GM21723 (cell line): ENCODE measurements at regions not wholly inside any gene's neighbourhood (a gene's known extent, or its start where the extent isn't known, plus 50 kb on each side); places are given as distances from the start of the nearest gene placed in this dataset.

Source experiments
- ATAC-seq: cut with Tn5 transposase; IDR thresholded peaks from one replicate; pipeline ENCODE4 v1.9.1; 2021; ENCODE audit warnings: mild to moderate bottlenecking, moderate library complexity; ENCODE audit not compliant: unreplicated experiment

DNA sequence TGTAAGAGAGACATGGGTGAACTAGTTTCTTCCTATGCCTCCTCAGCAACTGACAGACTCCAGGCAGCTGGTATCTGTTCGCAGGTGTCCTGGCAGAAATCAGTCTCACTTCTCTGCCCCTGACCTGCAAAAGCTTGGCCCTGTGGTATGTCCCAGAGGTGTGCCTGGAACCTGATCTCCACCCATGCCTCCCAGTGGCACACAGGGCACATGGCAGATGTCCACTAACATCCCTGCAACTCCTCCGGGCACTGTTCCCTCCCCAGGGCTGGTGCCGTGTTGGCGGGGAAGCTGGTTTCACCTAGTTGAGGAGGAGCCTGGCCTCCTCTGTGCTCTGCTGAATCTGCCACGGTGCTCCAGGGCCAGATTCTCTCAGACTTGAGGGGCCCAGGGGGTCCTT lies 123.3 kb upstream of the GGTLC1 start:
- no peak for ATAC-seq

DNA sequence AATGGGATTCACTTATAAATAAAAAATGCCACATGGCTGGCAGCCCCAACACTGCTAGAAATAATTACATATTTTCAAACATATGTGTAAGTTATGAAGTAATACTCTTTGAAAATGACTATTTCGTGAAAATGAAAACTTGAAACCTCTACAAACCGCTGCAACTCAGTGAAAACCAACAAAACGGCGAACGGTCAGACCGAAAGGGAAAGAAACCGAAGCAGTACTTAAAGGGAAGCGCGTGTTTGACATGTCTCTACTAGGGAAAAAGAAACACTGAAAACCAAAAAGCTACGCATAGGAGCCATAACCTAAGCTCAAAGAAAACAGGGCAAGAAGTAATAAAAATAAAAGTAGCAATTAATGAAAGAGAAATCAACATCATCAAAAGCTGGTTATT lies 121.0 kb upstream of the GGTLC1 start:
- no peak for ATAC-seq

DNA sequence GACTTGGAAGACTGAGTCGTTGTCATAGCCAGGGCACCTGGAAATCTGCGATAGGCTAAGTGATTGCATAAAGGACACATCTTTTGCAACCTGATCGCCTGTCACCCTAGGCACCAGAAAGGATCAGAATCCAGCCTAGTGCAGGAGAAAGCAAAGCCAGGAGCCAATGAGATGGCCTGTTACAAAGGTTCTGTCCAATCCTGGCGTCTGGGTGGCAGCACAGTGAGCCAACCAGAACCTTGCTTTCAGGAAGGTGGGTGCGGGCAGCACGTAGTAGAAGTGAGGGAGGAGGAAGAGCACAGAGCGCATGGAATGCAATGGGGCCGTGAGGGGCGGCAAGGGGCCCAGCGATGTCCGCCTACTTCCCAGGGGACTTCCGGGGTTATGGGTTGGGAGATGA lies 120.4 kb upstream of the GGTLC1 start:
- no peak for ATAC-seq

- ATAC-seq = no peak
Observed at GRCh38 chr20:24108581-24108980, 120.0 kb upstream of the GGTLC1 start.

GRCh38 chr20:24106801-24107445 lies 118.3 kb upstream of the GGTLC1 start:
- ATAC-seq = no peak

DNA sequence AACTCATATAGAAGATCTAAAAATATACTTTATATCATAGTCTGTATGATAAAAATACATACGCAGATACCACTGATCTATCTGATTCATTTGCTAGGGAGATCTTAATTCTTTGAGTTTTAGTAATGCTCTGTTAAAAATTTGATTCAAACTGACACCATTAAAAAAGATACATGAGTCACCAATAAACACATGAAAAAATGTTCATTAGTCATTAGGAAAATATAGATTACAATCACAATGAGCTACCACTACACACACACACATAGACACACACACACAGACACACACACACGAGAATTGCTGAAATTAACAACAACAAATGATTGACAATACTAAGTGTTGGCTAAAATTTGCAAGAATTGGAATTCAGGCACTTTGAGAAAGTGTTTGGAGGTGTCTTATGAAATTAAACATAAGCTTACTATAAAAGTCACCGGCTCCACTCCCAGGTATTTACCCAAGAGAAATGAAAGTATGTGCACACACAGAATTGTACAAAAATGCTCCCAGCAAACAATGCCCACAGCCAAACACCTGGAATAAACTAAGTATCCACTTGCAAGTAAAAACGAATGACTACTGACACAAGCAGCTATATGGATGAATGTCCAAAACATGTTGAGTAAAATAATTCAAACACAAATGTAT lies 117.7 kb upstream of the GGTLC1 start:
- no peak for ATAC-seq

- ATAC-seq = no peak
Observed at GRCh38 chr20:24102749-24103333, 114.3 kb upstream of the GGTLC1 start.

- ATAC-seq = peak; percentile 54
Observed at GRCh38 chr20:24102290-24102689, 113.7 kb upstream of the GGTLC1 start.

DNA sequence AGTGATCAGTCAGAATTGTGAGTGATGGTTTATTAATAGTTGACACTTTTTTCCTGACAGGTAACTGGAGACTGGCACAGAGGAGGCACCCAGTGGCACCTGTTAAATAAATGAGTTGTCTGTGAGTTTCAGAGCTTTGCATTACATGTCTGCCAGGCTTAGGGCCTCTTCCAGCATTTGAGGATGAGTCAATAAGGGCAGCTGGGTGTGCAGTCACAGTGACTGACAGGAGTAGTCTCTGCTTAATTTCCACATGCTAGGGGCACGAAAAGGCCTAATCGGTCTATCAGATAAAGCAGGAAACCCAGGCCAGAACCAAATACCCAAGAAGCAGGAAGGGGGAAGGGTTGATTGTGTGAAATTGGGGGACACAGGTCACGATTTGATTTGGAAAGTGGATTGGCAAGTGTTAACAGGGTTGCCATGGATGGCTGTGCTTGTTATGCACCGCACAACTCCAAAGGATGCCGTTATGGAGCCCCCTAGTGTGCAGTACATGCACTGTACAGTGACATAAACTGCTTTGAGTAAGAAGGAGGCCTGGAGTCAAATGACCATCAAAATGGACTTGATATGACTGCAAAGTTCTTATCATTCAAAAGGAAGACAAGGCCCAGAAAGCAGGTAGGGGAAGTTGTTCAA lies 111.9 kb upstream of the GGTLC1 start:
- peak; percentile 85 for ATAC-seq

- no peak for ATAC-seq
Observed at GRCh38 chr20:24098886-24099285, 110.3 kb upstream of the GGTLC1 start.

DNA sequence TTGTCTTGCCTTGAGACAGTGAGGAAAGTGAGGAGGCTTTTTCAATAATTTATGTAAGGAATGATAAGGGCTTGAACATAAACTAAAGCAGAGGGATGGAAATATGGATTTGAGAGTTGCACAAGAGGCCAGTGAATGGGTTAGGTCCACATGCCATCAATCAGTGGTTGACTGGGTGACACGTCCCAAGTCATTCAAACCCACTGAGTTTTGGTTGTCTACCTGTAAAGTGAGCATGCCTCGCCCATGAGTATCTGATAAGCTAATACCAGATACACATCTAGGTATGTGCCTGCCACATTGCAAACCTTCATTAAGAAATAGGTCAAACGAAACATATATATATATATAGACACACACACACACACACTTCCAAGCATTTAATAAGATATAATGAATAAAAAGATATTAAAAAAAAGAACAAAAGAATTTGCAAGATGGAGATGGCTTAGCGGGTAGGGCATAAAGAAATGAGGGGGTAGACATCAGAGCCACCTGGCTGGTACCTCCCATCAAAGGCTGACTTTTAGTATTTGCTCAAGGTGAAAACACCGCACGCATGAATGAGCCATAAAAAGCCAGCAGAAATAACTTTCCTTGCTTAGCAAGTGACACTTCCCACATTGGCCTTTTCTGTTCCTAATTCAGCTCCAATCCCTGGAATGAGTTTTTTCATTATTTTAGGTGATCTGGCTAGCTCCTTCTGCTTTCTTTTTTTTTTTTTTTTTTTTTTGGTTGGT lies 109.1 kb upstream of the GGTLC1 start:
- ATAC-seq = no peak

GRCh38 chr20:24096864-24097450 lies 108.4 kb upstream of the GGTLC1 start:
- ATAC-seq = no peak

DNA sequence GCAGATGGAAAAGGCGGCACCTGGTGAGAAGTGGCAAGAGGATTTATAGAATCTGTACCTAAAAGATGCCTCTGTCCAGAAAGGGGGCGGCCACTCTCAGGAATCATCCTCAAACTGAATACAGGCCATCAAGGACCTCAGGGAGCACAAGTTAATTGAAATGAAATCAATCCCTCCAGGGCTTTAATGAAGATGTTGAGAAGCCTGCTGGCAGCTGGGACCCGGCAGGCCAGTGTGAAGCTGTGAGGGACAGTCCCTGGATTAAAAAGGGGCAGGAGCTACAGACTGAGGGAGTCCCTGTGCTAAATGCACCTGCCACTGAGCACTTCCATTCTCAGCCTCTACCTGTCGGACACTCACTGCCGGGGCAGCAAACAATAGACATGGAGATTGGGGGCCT lies 107.7 kb upstream of the GGTLC1 start:
- no peak for ATAC-seq

- no peak for ATAC-seq
Observed at GRCh38 chr20:24095756-24096155, 107.2 kb upstream of the GGTLC1 start.

DNA sequence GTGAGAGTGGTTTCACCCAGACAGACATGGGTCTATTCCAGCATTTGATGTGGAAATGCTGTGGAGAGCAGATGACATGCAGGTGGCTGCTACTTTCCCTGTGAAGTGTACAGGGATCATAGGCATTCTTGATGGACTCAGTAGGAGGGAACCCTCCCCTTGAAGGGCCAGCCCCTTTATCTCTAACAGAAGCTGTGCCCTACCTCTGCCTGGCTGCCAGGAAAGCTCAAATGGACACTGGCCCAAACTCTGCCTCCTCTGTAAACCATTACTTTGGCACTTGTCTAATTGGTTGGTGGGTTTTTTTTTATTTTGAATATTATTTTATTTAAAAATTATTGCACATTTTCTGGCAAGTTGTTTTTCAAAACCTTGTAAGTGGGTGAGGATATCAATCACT lies 106.7 kb upstream of the GGTLC1 start:
- ATAC-seq = no peak

- no peak for ATAC-seq
Observed at GRCh38 chr20:24089576-24089975, 101.0 kb upstream of the GGTLC1 start.

GRCh38 chr20:24086121-24086520 lies 97.5 kb upstream of the GGTLC1 start:
- no peak for ATAC-seq

GRCh38 chr20:24084281-24084680 lies 95.7 kb upstream of the GGTLC1 start:
- no peak for ATAC-seq

- no peak for ATAC-seq
Observed at GRCh38 chr20:24081077-24081476, 92.5 kb upstream of the GGTLC1 start.

- ATAC-seq = no peak
Observed at GRCh38 chr20:24079661-24080412, 91.3 kb upstream of the GGTLC1 start.
